GM18502 (cell line): ENCODE measurements at regions not wholly inside any gene's neighbourhood (a gene's known extent, or its start where the extent isn't known, plus 50 kb on each side); places are given as distances from the start of the nearest gene placed in this dataset.
"Not testable (repeated sequence)": the region's sequence is repeated elsewhere in the genome, so short reads cannot be mapped to it uniquely, and the experiment has no call there.

Source experiments
- ATAC-seq: cut with Tn5 transposase; IDR thresholded peaks from one replicate; pipeline ENCODE4 v1.9.1; 2021; ENCODE audit warnings: mild to moderate bottlenecking; ENCODE audit not compliant: unreplicated experiment, poor library complexity

DNA sequence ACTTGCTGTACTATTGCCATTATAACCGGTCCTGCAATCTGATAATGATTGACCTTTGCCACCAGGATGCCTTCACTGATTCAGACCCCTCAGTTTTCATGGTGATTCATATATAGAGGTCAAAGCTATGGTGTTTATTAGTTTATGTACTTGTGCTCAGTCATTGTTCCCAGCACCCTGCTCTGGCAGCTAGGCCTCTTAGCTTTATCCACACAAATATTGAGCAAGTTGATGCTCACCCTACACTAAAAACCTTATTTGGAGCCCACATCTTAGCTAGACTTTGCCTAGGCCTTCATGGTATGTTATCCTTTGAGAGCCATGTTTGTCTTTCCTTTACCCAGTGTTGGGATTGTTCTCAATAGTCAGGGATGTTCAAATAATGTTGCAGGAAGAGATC is 679.0 kb downstream of the SPATA31A6 start:
- not testable (repeated sequence) for ATAC-seq
